ENCODE measurements at regions not wholly inside any gene's neighbourhood (a gene's known extent, or its start where the extent isn't known, plus 50 kb on each side); places are given as distances from the start of the nearest gene placed in this dataset.

DNA sequence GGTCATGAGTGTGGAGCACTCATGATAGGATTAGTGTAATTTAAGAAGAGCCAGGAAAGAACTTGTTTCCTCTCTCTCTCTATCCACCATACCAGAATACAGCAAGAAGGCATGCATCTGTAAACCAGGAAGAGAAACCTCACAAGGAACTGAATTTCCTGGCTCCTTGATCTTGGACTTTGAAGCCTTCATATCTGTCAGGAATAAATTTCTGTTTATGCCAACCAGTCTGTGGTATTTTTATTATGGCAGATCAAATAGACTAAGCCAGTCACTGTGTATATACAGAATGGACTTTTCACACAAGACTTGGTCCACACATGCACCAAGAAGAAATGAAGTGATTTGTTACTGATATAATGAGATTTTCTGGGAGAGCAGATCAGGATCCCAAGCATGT is 930.1 kb upstream of the TMEFF2 start:
- H3K4me1 ChIP-seq: no peaks in the 10 kb centered on the region
- no peak for DNase-seq
- no peak for ATAC-seq
- H3K9me3 ChIP-seq: no peaks in the 10 kb centered on the region
- H3K4me3 ChIP-seq: no peak overlapping the region
- H3K36me3 ChIP-seq: no peaks in the 10 kb centered on the region
- TF ChIP-seq, protein P1, sequence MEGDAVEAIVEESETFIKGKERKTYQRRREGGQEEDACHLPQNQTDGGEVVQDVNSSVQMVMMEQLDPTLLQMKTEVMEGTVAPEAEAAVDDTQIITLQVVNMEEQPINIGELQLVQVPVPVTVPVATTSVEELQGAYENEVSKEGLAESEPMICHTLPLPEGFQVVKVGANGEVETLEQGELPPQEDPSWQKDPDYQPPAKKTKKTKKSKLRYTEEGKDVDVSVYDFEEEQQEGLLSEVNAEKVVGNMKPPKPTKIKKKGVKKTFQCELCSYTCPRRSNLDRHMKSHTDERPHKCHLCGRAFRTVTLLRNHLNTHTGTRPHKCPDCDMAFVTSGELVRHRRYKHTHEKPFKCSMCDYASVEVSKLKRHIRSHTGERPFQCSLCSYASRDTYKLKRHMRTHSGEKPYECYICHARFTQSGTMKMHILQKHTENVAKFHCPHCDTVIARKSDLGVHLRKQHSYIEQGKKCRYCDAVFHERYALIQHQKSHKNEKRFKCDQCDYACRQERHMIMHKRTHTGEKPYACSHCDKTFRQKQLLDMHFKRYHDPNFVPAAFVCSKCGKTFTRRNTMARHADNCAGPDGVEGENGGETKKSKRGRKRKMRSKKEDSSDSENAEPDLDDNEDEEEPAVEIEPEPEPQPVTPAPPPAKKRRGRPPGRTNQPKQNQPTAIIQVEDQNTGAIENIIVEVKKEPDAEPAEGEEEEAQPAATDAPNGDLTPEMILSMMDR (IDR thresholded peaks at IDR 0.05): no peak
- H3K27me3 ChIP-seq: no peaks in the 10 kb centered on the region
- intact Hi-C loops (cut with DNase I): no loop called here
- peak; percentile 23 for FAIRE-seq
- H3K27ac ChIP-seq: no peak overlapping the region

DNA sequence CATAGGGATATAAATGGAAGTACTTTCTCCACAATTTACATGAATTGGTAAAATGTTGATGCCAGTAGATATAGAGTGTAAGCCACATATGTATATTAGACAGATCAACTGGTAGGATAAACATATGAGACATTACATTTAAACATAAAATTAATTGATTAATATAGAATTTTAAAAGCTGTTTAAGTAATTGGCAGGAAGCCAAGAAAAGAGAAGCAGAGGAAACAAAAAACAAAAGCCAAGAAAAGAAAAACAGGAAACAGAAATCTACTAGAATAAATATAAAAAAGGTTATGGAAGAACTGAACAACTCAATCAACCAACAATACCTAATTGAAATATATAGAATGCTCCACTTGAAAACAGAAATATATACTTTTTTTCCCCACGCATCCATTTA is 920.1 kb upstream of the TMEFF2 start:
- DNase-seq: no peak
- H3K27me3 ChIP-seq: no peaks in the 10 kb centered on the region
- intact Hi-C loops (cut with DNase I): no loop called here
- ATAC-seq: no peak
- FAIRE-seq: no peak
- H3K9me3 ChIP-seq: no peaks in the 10 kb centered on the region
- H3K27ac ChIP-seq: no peak overlapping the region
- WGBS, 2 donors: 68 to 81% methylated on average over 1 of the region's 1 CpG
- H3K4me3 ChIP-seq: no peak overlapping the region
- TF ChIP-seq, protein P1 (IDR thresholded peaks at IDR 0.05): no peak
- no peaks in the 10 kb centered on the region for H3K36me3 ChIP-seq
- no peaks in the 10 kb centered on the region for H3K4me1 ChIP-seq

DNA sequence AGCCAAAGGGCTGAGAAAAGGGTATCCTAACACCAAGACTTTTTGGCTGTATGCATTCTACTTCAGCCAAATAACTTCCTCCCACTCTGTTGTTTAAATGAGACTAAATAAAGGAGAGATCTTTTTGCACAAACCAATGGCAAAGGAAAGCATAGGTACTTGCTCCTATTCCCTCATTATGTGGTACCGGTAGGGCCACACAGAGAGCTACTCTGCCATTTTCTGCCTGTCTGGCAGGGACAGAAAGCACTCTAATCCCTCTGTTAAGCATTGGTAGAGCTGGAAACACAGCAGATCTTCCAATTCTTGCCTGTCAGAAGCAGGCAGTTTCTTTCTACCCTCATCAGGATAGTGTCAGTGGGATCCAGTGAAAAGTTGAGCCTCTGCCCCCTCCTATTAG is 918.3 kb upstream of the TMEFF2 start:
- Histone ChIP-seq H3K4me1 (no peaks in the 10 kb centered on the region), H3K36me3 (no peaks in the 10 kb centered on the region), H3K27ac (no peak overlapping the region), H3K9me3 (no peaks in the 10 kb centered on the region), H3K27me3 (no peaks in the 10 kb centered on the region), H3K4me3 (no peak overlapping the region)
- no peak for DNase-seq
- TF ChIP-seq, protein P1 (IDR thresholded peaks at IDR 0.05): no peak
- no peak for FAIRE-seq
- intact Hi-C loops (cut with DNase I): no loop called here
- ATAC-seq: no peak
- WGBS, 2 donors: 70 to 76% methylated on average over 1 of the region's 1 CpG

DNA sequence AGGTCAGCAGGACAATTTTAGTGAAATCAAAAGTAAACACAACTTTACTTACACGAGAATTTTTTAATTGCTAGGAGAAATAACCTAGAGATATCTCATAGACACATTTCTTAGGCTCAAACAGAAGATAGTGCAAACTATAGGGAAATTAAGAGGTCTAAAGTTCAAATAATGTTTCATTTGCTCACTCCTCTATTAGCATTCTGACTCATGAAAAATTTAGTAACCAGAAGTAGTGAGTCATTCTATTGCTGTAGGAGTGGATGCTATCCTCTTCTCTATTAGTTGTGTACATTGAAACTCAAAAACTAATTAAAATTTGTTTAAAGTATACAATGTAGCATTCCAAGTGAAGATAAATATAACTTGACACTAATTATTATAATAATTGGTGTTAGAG is 908.3 kb upstream of the TMEFF2 start:
- no peak for ATAC-seq

DNA sequence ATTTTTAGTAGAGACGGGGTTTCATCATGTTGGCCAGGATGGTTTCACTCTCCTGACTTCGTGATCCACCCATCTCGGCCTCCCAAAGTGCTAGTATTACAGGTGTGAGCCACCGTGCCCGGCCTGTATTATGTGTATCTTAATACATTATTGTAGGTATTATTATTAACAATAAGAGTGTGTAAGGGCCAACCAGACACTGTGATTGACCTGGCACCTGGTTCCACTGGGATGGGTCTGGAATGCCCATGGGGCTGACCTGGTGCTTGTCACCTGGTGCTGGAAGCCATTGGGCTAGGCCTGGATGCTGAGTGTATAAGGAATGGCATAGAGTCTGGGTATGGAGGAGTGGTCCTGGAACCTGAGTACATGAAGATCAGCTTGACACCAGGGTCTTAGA is 906.9 kb upstream of the TMEFF2 start:
- peak in 1 of 6 donors; percentile 6 for DNase-seq

More for the DNA sequence above, 908.3 kb upstream of the TMEFF2 start:
- FAIRE-seq (no peak), DNase-seq (no peak)
- no peak overlapping the region for H3K4me3 ChIP-seq
- H3K36me3 ChIP-seq: no peaks in the 10 kb centered on the region
- H3K27me3 ChIP-seq: no peaks in the 10 kb centered on the region
- TF ChIP-seq, protein P1 (IDR thresholded peaks at IDR 0.05): no peak
- intact Hi-C loops (cut with DNase I): no loop called here
- no peak overlapping the region for H3K27ac ChIP-seq
- no peaks in the 10 kb centered on the region for H3K4me1 ChIP-seq
- 27 to 43% methylated on average over 1 of the region's 1 CpG for WGBS, 2 donors
- no peaks in the 10 kb centered on the region for H3K9me3 ChIP-seq

More for the DNA sequence above, 906.9 kb upstream of the TMEFF2 start:
- FAIRE-seq (no peak), ATAC-seq (no peak)
- Histone ChIP-seq H3K27ac (no peak overlapping the region), H3K9me3 (no peaks in the 10 kb centered on the region), H3K36me3 (no peaks in the 10 kb centered on the region), H3K4me3 (no peak overlapping the region), H3K4me1 (no peaks in the 10 kb centered on the region), H3K27me3 (no peaks in the 10 kb centered on the region)
- WGBS, 2 donors: 77 to 91% methylated on average over 5 of the region's 5 CpGs
- intact Hi-C loops (cut with DNase I): no loop called here
- TF ChIP-seq, protein P1 (IDR thresholded peaks at IDR 0.05): no peak
